Stimulated activated CD4-positive, alpha-beta T cell treated with anti-CD3 and anti-CD28 coated beads, Interleukin-12 subunit alpha, Interleukin-12 subunit beta, amount 100 ng/mL, for 24 hours (primary cell): ENCODE measurements at regions not wholly inside any gene's neighbourhood (a gene's known extent, or its start where the extent isn't known, plus 50 kb on each side); places are given as distances from the start of the nearest gene placed in this dataset.

Source experiments
- DNase-seq, 2 experiments: peaks; one replicate each; pipeline ENCODE4 v3.0.0-alpha.2; 2020; ENCODE audit warnings: low read depth in 2 of 2

DNA sequence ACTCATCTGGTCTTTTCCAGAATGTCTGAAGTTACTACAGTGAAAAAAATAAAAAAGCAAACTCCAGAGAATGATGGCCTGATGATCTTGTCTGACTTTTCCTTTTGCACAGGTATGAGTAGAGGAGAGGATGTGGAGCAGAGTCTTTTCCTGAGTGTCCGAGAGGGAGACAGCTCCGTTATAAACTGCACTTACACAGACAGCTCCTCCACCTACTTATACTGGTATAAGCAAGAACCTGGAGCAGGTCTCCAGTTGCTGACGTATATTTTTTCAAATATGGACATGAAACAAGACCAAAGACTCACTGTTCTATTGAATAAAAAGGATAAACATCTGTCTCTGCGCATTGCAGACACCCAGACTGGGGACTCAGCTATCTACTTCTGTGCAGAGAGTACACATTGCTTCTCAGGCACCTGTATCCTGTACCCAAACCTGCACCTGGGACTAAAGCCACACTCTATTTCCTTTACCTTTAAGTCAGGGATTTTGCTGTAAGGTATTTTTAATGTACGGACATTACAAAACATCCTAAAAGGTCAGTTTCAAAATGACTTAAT is 75.8 kb upstream of the OR4E1 start:
- DNase-seq = no peak

- DNase-seq = peak in 1 of 2 experiments; percentile 40
Observed at GRCh38 chr14:21748869-21749303, 75.3 kb upstream of the OR4E1 start.

DNA sequence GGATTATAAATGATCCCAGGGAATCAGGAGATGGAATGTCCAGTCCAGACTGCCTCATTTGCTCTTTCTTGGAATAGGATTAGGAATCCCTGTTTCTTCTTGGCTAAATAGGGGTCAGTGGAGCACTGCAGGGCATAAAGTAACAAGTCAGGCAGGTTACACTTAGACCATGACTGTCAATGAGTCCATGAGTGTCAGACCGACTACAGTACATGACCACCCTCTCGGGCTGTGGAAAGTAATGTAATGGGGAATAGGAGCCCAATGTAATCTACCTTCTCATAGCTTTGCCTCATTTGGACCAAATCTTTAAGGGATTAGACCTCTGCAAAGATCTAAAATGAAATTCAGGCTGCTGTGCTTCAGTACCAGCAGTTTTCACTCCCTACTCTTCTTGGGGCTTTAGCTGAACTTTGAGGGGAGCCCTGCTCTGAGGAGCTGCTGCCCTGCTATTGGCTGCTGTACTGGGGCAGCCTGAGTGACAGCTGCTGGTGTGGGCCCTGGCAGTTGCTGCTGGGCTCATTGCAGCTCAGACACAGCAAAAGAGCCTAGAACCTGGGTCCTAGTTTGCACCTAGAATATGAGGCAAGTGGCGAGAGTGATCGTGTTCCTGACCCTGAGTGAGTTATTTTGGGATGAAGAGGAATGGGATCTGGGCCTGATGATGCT is 62.2 kb upstream of the OR4E1 start:
- no peak for DNase-seq

DNA sequence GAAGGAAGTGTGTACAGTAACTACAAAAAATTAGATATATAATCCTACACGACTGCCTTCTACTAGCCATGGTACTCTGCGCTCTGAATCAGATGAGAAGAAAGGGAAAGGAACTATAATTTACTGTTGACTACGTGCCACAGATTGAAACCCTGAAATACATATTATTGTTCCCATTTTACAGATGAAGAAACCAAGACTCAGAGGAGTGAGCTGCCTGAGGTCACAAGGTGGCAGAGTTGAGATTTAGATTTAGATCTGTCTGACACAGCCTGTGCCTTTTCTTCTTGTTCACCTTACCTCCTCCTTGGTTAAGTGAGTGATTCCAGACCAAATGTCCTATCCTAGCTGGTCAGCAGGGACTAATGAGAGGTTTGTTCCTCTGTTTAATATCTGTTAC is 61.6 kb upstream of the OR4E1 start:
- no peak for DNase-seq

DNA sequence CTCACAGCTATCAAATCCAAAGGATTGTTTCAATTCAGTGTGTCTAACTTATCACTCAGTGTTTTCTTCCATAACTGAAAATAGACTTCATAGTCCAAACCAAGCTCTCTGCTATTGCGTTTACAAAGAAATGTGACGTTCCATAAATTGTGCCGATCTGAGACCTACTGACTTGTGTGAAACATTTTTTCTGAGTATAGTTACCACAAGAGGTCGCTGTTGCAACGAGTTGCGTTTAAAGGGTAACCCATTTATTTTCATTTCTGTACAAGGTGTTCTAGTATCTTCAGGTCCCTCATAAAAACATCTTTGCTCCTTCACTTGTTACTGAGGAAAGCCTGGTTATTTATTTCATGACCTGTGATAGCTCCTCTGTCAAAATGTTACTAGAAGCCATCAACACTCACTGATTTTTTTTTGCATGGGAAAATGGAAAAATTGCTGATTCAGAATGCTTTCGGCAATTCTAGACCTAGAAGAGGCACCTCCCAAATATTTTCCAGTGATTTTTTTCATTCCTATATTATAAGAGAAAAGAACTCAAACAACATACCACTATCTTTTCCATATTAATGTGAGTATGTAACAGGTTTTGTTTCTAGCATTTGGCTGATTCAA is 60.9 kb upstream of the OR4E1 start:
- DNase-seq = no peak

- DNase-seq = no peak
Observed at GRCh38 chr14:21729703-21730233, 56.1 kb upstream of the OR4E1 start.

DNA sequence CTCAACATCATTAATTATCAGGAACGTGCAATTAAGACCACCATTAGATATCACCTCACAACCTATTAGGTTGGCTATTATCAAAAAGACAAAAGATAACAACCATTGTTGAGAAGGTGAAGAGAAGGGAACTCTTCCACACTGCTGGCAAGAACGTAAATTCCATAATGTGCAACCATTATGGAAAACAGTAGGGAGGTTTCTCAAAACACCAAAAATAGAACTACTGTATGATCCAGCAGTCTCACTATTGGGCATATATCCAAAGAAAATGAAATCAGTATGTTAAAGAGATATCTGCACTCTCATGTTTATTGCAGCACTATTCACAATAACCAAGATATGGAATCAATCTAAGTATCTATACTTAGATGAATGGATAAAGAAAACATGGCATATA is 51.6 kb upstream of the OR4E1 start:
- no peak for DNase-seq

DNA sequence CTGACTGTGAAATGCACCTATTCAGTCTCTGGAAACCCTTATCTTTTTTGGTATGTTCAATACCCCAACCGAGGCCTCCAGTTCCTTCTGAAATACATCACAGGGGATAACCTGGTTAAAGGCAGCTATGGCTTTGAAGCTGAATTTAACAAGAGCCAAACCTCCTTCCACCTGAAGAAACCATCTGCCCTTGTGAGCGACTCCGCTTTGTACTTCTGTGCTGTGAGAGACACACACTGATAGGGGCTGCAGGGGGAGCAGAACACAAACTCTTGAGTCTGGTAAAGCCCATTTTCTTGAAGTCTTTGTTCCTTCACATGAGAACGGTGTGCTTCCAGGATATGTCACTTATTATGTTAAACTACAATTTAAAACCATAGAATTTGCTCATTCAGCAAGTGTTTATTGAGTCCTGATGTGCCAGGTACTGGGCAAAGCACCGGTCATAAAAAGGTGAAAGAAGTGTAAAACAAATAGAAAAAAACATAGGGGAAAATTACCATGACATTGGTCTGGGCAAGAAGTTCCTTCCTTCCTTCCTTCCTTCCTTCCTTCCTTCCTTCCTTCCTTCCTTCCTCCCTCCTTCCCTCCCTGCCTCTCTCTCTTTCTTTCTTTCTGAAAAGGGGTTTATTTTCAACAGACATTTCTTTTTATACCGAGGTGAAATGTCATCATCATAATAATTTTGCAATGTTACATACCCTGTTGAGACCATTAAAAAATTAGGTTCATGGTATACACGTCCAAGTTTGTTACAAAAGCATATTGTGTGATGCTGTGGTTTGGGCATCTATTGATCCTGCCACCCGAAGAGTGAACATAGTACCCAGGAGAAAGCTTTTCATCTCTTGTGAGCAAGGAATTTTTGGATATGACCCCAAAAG is 50.7 kb upstream of the OR4E1 start:
- no peak for DNase-seq

DNA sequence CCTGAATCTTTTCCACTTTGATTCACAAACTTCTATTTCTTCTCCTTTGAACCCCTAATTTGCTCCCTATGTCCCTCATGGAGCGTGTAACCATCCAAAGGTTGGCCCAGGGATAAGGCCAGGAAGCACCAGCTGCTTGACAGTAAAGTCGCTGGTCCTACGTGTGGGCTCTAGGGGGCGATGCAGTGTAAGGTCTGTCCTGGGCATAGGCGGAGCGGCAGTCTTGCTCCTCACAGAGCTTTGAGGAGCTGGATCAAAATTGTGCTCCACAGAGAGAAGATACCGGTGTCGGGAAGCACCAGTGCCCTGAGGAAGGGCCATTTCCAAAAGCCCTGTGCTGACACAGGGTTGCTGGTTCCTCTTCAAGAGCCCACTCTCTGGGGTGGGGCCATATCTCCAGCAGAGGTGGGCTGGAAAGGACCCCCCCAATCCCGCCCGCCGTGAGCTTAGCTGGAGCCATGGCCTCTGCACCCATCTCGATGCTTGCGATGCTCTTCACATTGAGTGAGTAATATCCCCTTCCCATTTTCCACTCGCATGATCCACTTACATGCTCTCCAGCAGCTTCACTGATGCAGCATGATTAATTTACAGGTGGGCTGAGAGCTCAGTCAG is 49.9 kb upstream of the OR4E1 start:
- DNase-seq = peak; percentile 14
